RWPE2 (cell line): ENCODE measurements at regions not wholly inside any gene's neighbourhood (a gene's known extent, or its start where the extent isn't known, plus 50 kb on each side); places are given as distances from the start of the nearest gene placed in this dataset.

Experiments
- ATAC-seq: fragments of 200-7000 bp; cut with Tn5 transposase; 3 replicates; pipeline ENCODE4 v1.9.1; 2021; ENCODE audit warnings: low read depth
- DNase-seq: peaks from one replicate; pipeline ENCODE4 v3.0.0-alpha.2; 2020; ENCODE audit warnings: low spot score
- H3K27ac ChIP-seq: fragments of 450-650 bp; 2 replicates; pipeline ENCODE4 v1.5.1; 2017; ENCODE audit warnings: mild to moderate bottlenecking; ENCODE audit not compliant: poor library complexity, severe bottlenecking
- H3K27me3 ChIP-seq: fragments of 250-450 bp; sonication (Bioruptor Pico); 2 replicates; pipeline ENCODE4 v1.5.1; 2021; ENCODE audit warnings: mild to moderate bottlenecking, moderate library complexity; ENCODE audit not compliant: insufficient read depth, poor library complexity, severe bottlenecking
- H3K36me3 ChIP-seq: fragments of 250-450 bp; sonication (Bioruptor Pico); 2 replicates; pipeline ENCODE4 v1.5.1; 2020; ENCODE audit warnings: low read depth, mild to moderate bottlenecking, moderate library complexity
- H3K4me1 ChIP-seq: fragments of 250-450 bp; sonication (Bioruptor Pico); 2 replicates; pipeline ENCODE4 v1.5.1; 2021; ENCODE audit warnings: mild to moderate bottlenecking, moderate library complexity; ENCODE audit not compliant: insufficient read depth, poor library complexity, severe bottlenecking
- H3K4me3 ChIP-seq: fragments of 250-450 bp; sonication (Bioruptor Pico); 2 replicates; pipeline ENCODE4 v1.5.1; 2021; ENCODE audit warnings: mild to moderate bottlenecking, moderate library complexity; ENCODE audit not compliant: severe bottlenecking
- H3K9me3 ChIP-seq: fragments of 250-450 bp; sonication (Bioruptor Pico); 2 replicates; pipeline ENCODE4 v1.5.1; 2021; ENCODE audit warnings: mild to moderate bottlenecking, moderate library complexity; ENCODE audit not compliant: severe bottlenecking
- TF ChIP-seq, protein P1 (sequence below): fragments of 450-650 bp; IDR thresholded peaks from one replicate; pipeline ENCODE4 v1.5.1; 2017; ENCODE audit warnings: mild to moderate bottlenecking, moderate library complexity; ENCODE audit not compliant: poor library complexity, severe bottlenecking

DNA sequence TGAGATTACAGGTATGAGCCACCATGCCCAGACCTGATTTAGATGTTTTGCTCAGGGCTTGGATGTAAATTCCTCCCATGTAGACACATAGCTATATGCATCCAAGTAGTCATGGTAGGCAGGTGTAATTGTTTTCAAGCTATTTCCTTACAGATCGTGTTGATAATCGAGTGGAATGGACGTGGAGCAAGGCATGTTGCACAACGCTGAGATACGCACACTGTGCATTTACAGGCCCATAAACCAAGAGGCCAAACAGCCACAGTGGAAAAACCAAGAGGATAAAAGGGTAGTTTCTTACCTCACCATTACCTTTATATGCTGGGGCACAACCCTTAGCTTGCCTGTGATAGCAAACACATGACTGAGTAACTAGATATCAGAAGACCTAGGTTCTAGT, 51.0 kb upstream of the ADGRF1 start:
- H3K27ac ChIP-seq = no peak overlapping the region
- ATAC-seq = no peak

GRCh38 chr6:47091886-47092668, 49.9 kb upstream of the ADGRF1 start:
- ATAC-seq (no peak), DNase-seq (no peak)
- TF ChIP-seq, protein P1, sequence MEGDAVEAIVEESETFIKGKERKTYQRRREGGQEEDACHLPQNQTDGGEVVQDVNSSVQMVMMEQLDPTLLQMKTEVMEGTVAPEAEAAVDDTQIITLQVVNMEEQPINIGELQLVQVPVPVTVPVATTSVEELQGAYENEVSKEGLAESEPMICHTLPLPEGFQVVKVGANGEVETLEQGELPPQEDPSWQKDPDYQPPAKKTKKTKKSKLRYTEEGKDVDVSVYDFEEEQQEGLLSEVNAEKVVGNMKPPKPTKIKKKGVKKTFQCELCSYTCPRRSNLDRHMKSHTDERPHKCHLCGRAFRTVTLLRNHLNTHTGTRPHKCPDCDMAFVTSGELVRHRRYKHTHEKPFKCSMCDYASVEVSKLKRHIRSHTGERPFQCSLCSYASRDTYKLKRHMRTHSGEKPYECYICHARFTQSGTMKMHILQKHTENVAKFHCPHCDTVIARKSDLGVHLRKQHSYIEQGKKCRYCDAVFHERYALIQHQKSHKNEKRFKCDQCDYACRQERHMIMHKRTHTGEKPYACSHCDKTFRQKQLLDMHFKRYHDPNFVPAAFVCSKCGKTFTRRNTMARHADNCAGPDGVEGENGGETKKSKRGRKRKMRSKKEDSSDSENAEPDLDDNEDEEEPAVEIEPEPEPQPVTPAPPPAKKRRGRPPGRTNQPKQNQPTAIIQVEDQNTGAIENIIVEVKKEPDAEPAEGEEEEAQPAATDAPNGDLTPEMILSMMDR = no peak
- Histone ChIP-seq H3K27me3 (no peaks in the 10 kb centered on the region), H3K27ac (no peak overlapping the region), H3K36me3 (no peaks in the 10 kb centered on the region), H3K4me3 (no peak overlapping the region), H3K9me3 (no peaks in the 10 kb centered on the region), H3K4me1 (peaks cover 6% of the 10 kb centered on the region)

More for the DNA sequence above, 51.0 kb upstream of the ADGRF1 start:
- Histone ChIP-seq H3K4me3 (no peak overlapping the region), H3K4me1 (peaks cover 14% of the 10 kb centered on the region), H3K27me3 (no peaks in the 10 kb centered on the region), H3K36me3 (no peaks in the 10 kb centered on the region), H3K9me3 (no peaks in the 10 kb centered on the region)
- DNase-seq = no peak
- TF ChIP-seq, protein P1 = no peak
